GM19372 (cell line): ENCODE measurements at regions not wholly inside any gene's neighbourhood (a gene's known extent, or its start where the extent isn't known, plus 50 kb on each side); places are given as distances from the start of the nearest gene placed in this dataset.
"Not testable (repeated sequence)": the region's sequence is repeated elsewhere in the genome, so short reads cannot be mapped to it uniquely, and the experiment has no call there.

Experiments used
- ATAC-seq: cut with Tn5 transposase; IDR thresholded peaks from one replicate; pipeline ENCODE4 v1.9.1; 2021; ENCODE audit warnings: mild to moderate bottlenecking, low read depth, moderate library complexity; ENCODE audit not compliant: unreplicated experiment

DNA sequence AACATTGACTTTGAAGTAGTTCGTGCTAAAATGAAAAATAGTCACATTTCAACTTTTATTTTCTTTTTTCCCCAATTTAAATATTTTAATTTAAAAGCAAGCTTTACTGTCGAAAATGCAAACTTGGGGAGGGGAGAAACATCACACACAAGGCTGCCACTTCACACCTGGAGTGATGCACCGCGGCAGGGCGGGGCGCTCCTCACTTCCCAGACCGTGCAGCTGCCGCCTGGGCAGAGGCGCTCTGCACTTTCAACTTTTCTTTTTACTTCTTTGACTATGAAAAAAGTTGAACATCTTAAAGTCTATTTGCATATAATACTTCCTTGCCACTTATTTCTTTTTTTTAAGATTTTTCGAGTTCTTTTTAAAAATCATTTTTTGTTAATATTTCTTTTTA is 993.3 kb upstream of the GJE1 start:
- ATAC-seq: no peak

DNA sequence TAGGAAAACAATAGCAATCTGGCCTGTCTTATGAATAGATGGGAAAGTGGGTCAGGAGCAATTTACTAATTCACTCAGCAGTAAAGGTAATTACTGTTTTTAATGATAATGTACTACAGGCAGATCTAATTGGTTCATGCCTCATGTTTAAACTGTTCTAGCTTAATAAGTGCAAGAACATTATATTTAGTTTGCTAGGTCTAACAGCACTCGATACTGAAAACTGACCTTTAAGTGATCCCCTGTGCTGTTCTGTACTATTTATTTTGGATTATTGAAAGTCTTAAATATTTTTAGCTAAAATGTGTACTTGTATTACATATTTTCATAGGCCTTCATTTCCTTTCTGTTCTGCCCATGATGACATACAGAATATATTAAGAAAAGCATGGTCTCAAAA is 998.0 kb upstream of the GJE1 start:
- no peak for ATAC-seq

DNA sequence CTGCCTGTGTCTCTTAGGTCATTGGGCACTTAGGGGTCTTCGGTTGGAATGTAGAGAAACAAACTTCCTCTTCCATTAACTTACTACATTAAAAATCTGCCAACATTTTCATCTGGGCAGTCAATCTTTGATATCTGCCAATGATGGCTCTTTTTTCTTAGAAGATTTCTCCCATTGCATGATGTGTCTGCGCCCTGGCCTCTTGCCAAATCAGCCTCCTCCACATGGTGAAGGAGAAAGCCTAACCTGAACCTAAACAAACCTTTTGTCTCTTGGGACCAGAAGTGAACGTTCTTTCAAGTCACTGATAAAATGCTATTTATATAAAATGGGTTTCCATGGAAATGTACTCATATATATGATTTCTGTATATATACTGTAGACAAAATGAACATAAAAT is 998.9 kb upstream of the GJE1 start:
- ATAC-seq: no peak

DNA sequence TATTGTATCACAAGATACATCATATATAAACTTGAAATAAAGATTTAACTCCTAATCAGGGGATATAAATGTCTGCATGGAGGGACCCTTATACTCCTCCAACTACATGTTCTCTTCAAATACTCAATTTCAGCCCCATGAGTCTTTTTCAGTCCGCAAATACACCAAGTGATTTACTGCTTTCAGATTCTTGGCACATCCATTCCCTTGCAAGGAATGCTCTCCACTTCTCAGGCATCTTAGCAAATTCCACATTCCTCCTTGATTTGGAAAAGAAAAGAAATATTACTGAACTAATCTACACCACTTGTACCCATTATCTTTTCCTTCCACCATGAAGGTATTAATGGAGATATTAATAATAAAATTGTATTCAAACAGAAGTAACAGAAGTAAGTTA is 999.4 kb upstream of the GJE1 start:
- no peak for ATAC-seq

DNA sequence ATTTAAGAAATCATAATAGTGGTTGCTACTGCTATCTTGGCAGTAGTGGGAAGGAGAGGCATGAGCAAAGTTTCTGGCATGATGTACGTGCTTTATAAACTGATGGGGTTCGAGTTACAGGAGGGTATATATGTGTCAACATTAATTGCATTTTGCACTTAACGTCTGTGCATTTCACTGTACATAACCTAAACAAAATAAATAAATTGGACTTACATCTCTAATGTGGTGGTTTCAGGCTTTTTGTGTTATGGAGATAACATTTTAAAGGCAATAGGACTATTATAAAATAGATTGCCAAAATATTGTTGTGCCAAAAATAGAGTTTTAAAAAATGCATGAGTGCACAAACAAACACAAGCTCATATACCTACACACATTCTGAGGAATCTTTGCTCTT is 1001.1 kb upstream of the GJE1 start:
- no peak for ATAC-seq

DNA sequence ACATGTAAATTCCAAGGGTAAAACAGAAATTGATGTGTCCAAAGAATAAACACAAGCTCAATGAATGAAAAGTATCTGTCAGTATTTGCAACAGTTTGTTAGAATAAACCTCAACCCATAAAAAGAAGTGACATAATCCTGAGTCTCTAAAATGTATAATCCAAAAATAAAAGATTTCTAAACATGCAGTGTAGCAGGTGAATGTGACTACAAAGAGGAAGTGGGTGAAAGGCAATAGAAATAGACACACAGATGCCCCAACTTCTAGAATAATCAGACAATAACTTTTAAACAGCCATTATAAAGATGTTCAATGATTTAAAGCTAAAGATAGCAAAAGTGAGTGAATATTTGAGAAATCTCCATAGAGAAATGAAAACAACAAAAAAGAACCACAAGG is 1009.2 kb upstream of the GJE1 start:
- no peak for ATAC-seq

DNA sequence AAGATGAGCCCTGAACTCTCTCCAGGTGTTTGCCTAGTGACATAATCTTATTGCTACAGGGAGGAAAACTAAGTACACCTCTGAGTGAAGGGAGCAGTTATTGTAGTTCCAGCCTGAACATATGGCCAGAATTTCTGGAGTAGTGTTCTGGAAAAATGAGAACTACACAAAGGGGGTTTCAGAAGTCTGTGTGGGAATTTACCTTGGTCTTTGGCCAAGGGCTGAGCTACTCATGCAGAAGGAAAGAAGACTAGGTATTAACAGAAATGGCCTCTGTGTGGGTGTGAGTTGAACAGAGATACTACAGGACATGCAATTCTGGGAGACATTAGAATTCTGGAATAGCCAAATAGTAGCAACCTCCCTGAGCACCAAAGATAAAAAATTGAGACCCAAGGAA is 1009.7 kb upstream of the GJE1 start:
- ATAC-seq: no peak

DNA sequence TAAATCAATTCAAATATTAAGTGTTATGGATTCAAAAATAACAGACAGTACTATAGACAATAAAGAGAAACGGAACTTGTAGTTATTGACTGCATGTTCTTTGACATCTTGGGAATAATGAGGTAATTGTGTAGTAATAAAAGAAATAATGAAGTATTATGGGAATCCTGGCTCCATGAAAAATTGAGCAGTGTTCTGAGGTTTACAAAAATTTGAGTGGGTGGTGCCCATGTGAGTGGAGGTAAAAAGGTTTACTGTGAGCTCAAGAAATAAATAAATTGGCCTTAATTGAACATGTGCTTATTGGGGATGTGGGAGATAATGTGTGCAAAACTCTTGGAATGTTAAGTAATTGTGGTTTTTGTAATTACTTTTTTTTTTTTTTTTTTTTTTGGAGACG is 1013.7 kb upstream of the GJE1 start:
- ATAC-seq: no peak

DNA sequence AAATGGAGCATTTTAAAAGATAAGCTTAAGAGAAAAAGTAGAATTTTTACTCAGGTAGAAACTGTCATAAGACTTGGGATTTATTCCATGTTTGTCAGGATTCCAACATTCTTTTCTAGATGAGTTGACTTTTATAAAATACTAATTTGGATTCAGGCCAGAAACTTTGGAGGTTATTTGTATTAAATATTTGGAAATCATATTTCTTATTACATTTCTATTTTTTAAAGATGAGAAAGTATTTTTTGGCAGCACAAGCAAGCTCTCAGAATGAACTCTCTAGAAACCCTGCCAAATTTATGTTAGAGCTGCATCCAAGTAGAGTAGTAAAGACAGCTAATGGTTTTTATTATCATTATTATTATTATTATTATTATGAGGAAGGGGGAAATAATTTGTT is 1014.9 kb upstream of the GJE1 start:
- ATAC-seq: no peak

DNA sequence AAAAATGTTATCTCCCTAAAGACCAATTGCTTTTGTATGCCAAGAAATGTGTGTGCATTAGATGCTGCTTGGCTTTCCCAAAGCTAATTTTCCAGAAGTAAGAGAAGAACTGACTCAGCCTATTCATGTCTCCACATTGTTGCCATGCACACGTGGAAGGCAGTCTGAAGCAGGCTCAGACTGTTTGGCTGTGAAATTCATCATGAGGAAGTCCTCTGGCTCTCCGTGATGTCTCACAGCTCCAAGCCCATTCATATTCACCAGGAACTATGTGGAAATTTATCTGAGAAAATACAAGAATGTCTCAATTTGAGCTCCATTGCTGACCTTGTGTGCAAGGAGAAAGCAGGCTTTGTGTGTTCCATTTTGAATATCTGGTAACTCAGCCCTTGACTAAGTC is 1022.2 kb upstream of the GJE1 start:
- no peak for ATAC-seq

DNA sequence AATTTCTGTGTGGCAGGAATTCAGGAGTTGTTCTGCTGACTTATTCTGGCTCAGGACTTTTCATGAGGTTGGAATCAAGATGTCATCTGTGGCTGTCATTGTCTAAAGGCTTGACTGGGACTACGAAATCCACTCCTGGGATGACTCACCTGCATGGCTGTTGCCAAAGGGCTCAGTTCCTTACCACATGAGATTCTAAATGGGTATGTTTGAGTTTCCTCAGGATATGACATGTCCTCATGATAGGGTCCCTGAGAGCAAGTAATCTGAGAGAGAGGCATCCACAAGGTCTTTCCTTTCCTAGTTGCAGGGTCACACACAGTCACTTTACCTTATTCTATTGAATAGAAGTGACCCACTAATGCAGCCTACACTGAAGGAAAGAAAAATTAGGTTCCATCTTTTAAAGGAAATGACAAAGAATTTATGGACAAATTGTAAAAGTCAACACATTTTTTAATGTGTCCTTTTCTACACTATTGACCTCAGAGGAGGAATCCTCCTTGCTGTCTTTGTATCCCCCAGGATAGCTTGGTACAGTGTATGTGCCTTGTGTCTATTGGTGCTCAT is 1025.0 kb upstream of the GJE1 start:
- no peak for ATAC-seq

DNA sequence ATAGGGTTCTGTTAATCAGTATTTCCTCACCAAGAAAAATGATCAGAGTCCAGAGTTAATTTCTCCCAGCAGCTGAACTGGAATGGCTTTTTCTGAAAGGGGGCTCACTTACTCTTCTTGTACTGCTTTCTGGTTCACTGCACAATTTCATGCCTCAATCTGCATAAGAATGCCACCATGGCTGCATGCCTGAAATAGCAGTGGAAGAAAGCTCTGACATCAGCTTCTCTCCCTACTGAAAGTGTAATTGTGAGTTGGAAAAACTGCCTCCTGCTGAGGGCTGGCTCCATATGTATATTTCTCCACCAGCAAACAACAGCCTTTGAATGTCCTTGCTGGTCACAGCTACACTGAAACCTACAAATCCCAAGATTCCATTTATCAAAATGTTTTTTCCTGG is 1027.2 kb upstream of the GJE1 start:
- no peak for ATAC-seq

DNA sequence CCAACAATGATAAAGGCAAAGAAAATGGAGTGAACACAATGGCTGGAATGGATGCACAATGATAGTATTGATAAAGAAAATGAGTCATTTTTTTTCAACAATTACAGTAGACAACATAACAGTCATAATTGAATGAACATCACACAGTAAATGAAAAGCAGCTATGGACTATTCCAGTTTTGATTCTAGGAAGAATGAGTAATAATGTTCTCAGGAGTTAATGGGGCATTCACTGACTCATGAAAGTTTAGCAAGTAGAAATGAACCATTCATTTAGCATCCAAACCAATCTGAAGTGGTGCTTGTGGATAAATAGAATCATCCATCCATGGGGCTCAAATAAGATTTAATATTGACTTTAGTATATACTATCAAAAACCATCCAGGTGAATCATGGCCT is 1029.5 kb upstream of the GJE1 start:
- ATAC-seq: no peak

DNA sequence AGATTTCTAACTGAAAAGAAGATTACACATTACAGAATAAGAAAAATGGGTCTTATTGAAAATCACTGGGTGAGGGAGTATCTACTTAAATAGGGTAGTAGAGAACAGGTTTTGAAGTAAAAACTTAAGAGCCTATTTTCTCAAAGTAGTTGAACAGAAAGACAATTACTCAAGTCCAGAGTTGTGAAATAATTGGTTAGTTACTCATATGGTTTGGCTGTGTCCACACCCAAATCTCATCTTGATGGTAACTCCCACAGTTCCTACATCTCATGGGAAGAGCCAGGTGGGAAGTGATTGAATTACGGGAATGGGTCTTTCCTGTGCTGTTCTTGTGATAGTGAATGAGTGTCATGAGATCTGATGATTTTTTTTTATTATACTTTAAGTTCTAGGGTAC is 1035.3 kb upstream of the GJE1 start:
- no peak for ATAC-seq

DNA sequence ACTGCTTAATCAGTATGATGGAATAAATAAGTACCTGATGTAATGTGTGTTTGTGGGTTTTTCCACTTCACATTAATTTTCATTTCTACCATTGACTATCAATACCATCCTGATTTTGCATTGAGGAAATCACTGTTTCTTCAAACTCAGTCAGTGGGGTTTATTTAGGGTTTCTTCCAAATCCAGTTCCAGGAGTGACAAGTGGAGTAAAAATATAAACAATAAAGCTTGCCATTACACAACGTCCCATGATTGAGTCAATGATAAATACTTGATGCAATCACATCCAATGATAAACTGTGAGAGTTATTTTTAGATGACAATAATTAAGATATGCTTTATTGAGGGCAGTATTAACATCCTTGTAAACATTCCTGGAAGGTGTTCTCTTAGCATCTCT is 1037.4 kb upstream of the GJE1 start:
- no peak for ATAC-seq

DNA sequence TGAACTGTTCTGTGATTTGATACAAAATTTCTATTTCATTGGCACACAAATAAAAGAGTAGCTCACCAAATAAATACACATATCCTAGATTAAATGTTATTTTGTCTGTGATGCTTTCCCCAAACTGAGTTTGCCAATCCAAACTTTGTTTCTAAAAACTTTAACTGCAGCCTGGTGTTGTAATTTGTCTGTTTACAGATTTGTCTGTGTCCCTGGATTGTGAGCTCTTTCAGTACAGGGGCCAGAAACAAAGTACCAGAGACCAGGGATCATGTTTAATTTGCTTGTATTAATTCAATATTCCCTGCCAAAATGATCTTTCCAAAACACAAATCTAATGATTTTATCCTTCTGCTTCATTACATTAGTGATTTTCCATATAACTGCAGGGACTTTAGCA is 1044.6 kb upstream of the GJE1 start:
- no peak for ATAC-seq

DNA sequence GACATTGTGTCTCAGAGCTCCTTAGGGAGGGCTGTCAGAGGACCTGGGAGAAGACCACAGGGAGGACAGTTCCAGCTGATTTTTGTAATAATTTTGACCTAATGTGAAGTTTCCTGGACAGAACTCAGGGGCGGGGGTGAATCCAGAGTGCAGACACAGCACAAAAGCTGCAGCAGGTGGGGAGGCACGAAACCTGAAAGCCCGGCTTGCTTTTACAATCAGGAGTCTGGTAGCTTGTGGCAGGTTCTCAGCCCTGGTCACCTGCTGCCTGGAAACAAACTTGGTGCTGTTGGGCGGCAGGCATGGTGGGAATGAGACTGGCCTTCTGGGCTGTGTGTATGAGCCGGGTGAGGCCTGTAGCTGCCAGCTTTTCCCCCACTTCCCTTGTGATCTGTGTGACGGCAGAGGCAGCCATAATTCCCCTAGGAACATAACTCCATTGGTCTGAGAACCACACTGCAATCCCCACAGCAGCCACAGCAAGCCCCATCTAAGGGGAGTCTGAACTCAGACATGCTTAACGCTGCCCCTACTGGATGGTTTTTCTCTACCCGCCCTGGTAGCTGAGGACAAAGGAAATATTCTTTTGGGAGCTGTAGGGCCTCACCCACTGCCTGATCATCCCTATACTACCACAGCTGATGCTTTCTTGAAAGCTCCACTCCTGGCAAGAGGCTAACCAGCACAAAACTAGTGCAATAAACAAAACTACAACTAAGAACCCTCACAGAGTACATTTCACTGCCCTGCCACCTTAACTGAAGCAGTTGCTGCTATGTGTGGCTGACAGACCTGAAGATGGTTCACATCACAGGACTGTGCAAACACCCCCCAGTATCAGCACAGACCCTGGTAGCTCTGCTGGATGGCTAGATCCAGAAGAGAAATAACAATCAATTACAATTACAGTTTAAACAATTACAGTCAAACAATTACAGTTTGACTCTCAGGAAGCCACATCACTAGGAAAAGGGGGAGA is 1055.1 kb upstream of the GJE1 start:
- ATAC-seq: peak; percentile 93

DNA sequence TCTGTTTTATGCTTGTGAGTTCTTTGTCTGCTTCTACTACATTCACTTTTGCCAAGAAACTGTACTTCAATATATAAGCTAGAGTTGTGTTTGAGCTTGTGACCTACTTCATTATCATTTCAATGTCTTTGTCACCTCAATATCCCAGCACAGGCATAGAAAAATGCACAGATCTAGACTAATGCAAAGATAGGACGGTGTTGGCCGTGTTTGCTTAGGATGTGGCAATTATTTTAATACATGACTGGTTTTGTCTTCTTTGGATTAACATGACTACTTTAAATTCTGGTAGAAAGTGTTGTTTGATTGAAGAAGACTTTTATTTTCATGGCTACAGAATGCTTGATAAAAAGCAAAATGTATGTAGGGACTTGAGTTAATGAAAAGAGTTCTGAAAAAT is 1075.0 kb upstream of the GJE1 start:
- ATAC-seq: no peak

DNA sequence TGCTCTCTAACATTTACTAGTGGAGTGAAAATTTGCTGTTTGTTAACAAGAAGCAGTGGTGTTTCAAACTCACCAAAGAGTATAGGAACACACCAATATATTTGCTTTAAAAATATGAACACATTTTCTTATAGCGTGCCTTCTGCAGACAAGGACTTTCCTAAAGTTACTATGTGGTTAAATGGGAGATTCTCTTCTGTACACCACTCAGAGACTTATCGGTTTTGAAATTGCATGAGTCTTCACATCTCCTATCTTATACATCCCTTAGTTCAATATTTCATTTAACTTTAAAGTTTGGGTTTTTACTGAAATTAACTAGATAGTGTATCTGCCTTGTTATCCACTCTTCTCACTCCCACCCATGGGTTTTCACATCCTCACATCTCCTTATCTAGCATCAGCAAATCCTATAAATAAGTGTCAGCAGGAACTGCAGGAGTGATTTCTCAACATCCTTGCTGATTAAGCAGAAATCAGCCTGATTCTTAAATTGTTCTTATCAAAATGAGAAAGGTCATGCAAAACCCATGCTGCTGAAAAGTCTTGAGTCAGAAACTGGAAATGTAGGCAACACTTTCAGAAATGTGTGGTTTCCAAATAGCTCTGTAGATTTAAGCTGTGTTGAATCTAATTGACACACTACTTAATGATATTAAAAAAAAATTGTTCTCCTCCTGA is 1075.6 kb upstream of the GJE1 start:
- no peak for ATAC-seq

DNA sequence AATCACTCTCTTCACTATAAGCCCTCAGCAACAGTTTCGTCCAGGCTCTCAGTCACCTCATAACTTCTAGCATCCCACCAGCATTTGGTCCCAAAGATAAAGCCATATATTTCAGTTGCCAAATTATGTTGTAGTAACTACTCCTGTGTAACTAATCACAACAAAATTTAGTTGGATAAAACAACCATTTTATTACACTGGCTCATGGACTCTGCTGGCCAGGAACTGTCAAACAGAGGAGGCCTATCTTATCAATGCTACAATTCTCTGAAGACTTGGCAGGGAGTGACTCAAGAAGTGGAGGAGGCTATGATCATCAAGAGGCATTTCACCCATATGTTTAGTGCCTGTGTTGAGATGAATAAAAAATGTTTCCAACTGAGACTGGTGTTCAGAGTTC is 1082.3 kb upstream of the GJE1 start:
- ATAC-seq: no peak

DNA sequence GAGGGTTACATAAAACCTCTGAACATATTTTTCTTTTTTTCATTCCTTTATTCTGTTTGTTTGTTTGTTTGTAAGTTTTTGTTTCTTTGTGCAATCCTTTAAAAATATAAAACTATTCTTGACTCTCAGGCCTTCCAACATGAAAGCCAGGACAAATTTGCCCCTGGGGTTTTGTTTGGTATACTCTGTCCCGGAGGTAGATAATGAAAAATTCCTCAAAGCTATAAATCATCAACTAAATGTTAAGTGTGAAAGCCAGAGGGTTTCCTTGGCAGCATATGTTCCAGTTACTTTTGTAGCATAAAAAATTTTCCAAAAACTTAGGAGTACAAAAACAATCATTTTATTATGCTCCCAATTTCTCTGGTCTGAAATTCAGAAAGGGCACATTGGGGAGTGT is 1084.3 kb upstream of the GJE1 start:
- no peak for ATAC-seq

DNA sequence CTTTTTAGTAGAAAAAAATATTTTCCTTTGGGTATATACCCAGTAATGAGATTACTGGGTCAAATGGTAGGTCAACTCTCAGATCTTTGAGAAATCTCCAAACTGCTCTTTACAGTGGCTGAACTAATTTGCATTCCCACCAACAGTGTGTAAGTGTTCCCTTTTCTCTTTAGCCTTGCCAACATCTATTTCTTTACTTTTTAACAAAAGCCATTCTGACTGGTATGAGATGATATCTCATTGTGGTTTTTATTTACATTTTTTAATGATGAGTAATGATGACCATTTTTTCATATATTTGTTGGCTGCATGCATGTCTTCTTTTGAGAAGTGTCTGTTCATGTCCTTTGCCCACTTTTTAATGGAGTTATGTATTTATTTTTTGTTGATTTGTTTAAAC is 1086.2 kb upstream of the GJE1 start:
- not testable (repeated sequence) for ATAC-seq
